ENCODE measurements at regions not wholly inside any gene's neighbourhood (a gene's known extent, or its start where the extent isn't known, plus 50 kb on each side); places are given as distances from the start of the nearest gene placed in this dataset.
"Not testable (repeated sequence)": the region's sequence is repeated elsewhere in the genome, so short reads cannot be mapped to it uniquely, and the experiment has no call there.

GRCh38 chr11:34724973-34725372 is 104.1 kb downstream of the EHF start:
- no peak for ATAC-seq
- intact Hi-C loops (cut with DNase I, micrococcal nuclease) = no loop called here
- no peak for DNase-seq

- DNase-seq = no peak
- intact Hi-C loops (cut with DNase I, micrococcal nuclease) = no loop called here
- ATAC-seq = no peak
Observed at GRCh38 chr11:34721646-34722045, 100.8 kb downstream of the EHF start.

GRCh38 chr11:34719303-34719848 is 98.5 kb downstream of the EHF start:
- DNase-seq (no peak), ATAC-seq (peak; percentile 97)
- intact Hi-C loops (cut with DNase I, micrococcal nuclease) = no loop called here

GRCh38 chr11:34713631-34714030 is 92.7 kb downstream of the EHF start:
- DNase-seq; intact Hi-C loops (cut with DNase I, micrococcal nuclease): not testable (repeated sequence)
- peak; percentile 40 for ATAC-seq

All from left colon (tissue), 2 donors.